ENCODE measurements at regions not wholly inside any gene's neighbourhood (a gene's known extent, or its start where the extent isn't known, plus 50 kb on each side); places are given as distances from the start of the nearest gene placed in this dataset.

- ATAC-seq (ENCODE audit: insufficient number of reproducible peaks, low FRiP score, low read depth) (no peak), DNase-seq (ENCODE audit: low spot score) (no peak)
- H3K36me3 ChIP-seq: no peaks in the 10 kb centered on the region
- H3K27me3 ChIP-seq (replicated peaks; ENCODE audit: insufficient read depth): no peaks in the 10 kb centered on the region
- no peaks in the 10 kb centered on the region for H3K4me1 ChIP-seq (ENCODE audit: control insufficient read depth in 1 of 2, low read depth in 2 of 2)
- H3K9me3 ChIP-seq: no peaks in the 10 kb centered on the region
- no peak overlapping the region for H3K4me3 ChIP-seq
- no peak for TF ChIP-seq CTCF (IDR thresholded peaks at IDR 0.05)
- no peak overlapping the region for H3K27ac ChIP-seq
Measured at GRCh38 chr21:14836950-14837349, 227.8 kb downstream of the NRIP1 start.

GRCh38 chr21:14833666-14834351 lies 231.0 kb downstream of the NRIP1 start:
- ATAC-seq (ENCODE audit: insufficient number of reproducible peaks, low FRiP score, low read depth) (no peak), DNase-seq (ENCODE audit: low spot score) (no peak)
- Histone ChIP-seq H3K27me3 (replicated peaks; ENCODE audit: insufficient read depth) (no peaks in the 10 kb centered on the region), H3K4me1 (ENCODE audit: control insufficient read depth in 1 of 2, low read depth in 2 of 2) (no peaks in the 10 kb centered on the region), H3K36me3 (no peaks in the 10 kb centered on the region), H3K9me3 (no peaks in the 10 kb centered on the region), H3K27ac (no peak overlapping the region), H3K4me3 (no peak overlapping the region)
- TF ChIP-seq CTCF (IDR thresholded peaks at IDR 0.05): no peak

GRCh38 chr21:14833241-14833640 lies 231.6 kb downstream of the NRIP1 start:
- H3K4me1 ChIP-seq (ENCODE audit: control insufficient read depth in 1 of 2, low read depth in 2 of 2): no peaks in the 10 kb centered on the region

GRCh38 chr21:14830307-14830706 lies 234.5 kb downstream of the NRIP1 start:
- no peak for TF ChIP-seq CTCF (IDR thresholded peaks at IDR 0.05)
- Histone ChIP-seq H3K36me3 (no peaks in the 10 kb centered on the region), H3K4me1 (ENCODE audit: control insufficient read depth in 1 of 2, low read depth in 2 of 2) (no peaks in the 10 kb centered on the region), H3K4me3 (no peak overlapping the region), H3K9me3 (no peaks in the 10 kb centered on the region), H3K27me3 (replicated peaks; ENCODE audit: insufficient read depth) (no peaks in the 10 kb centered on the region), H3K27ac (no peak overlapping the region)
- DNase-seq (ENCODE audit: low spot score) (no peak), ATAC-seq (ENCODE audit: insufficient number of reproducible peaks, low FRiP score, low read depth) (no peak)

More at GRCh38 chr21:14833241-14833640, 231.6 kb downstream of the NRIP1 start:
- no peak overlapping the region for H3K27ac ChIP-seq
- DNase-seq (ENCODE audit: low spot score) (no peak), ATAC-seq (ENCODE audit: insufficient number of reproducible peaks, low FRiP score, low read depth) (no peak)
- H3K27me3 ChIP-seq (replicated peaks; ENCODE audit: insufficient read depth): no peaks in the 10 kb centered on the region
- H3K9me3 ChIP-seq: no peaks in the 10 kb centered on the region
- H3K4me3 ChIP-seq: no peak overlapping the region
- TF ChIP-seq CTCF (IDR thresholded peaks at IDR 0.05): no peak
- no peaks in the 10 kb centered on the region for H3K36me3 ChIP-seq

GRCh38 chr21:14829685-14830084 lies 235.1 kb downstream of the NRIP1 start:
- H3K9me3 ChIP-seq: no peaks in the 10 kb centered on the region
- DNase-seq (ENCODE audit: low spot score): no peak
- no peaks in the 10 kb centered on the region for H3K27me3 ChIP-seq (replicated peaks; ENCODE audit: insufficient read depth)
- H3K4me1 ChIP-seq (ENCODE audit: control insufficient read depth in 1 of 2, low read depth in 2 of 2): no peaks in the 10 kb centered on the region
- ATAC-seq (ENCODE audit: insufficient number of reproducible peaks, low FRiP score, low read depth): no peak
- no peak overlapping the region for H3K4me3 ChIP-seq
- no peak overlapping the region for H3K27ac ChIP-seq
- H3K36me3 ChIP-seq: no peaks in the 10 kb centered on the region
- TF ChIP-seq CTCF (IDR thresholded peaks at IDR 0.05): no peak
